AG09319 (cell line): ENCODE measurements at regions not wholly inside any gene's neighbourhood (a gene's known extent, or its start where the extent isn't known, plus 50 kb on each side); places are given as distances from the start of the nearest gene placed in this dataset.
"Not testable (repeated sequence)": the region's sequence is repeated elsewhere in the genome, so short reads cannot be mapped to it uniquely, and the experiment has no call there.

Experiments used
- DNase-seq: peaks from one replicate; pipeline ENCODE4 v3.0.0-alpha.2; 2010; ENCODE audit warnings: low read depth; ENCODE audit errors: extremely low read depth
- TF ChIP-seq, protein P1 (sequence below): IDR thresholded peaks from 2 replicates; pipeline ENCODE4 v1.5.1; 2011; ENCODE audit warnings: low read depth, mild to moderate bottlenecking, inconsistent platforms, low read length, moderate library complexity

DNA sequence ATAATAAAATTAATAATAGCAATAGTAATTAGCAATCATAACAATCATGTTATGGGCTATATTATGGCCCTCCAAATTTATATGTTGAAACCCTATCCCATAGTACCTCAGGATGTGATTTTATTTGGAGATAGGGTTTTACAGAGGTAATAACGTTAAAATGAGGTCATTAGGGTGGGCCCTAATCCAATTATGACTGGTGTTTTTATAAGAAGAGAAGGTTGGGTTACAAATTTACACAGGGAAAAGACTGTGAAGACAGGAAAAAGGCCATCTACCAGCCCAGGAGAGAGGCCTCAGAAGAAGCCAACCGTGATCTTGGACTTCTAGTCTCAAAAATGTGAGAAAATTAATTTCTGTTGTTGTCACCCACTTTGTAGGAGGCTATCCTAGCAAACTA, 353.1 kb downstream of the CHL1 start:
- DNase-seq: no peak
- TF ChIP-seq, protein P1, sequence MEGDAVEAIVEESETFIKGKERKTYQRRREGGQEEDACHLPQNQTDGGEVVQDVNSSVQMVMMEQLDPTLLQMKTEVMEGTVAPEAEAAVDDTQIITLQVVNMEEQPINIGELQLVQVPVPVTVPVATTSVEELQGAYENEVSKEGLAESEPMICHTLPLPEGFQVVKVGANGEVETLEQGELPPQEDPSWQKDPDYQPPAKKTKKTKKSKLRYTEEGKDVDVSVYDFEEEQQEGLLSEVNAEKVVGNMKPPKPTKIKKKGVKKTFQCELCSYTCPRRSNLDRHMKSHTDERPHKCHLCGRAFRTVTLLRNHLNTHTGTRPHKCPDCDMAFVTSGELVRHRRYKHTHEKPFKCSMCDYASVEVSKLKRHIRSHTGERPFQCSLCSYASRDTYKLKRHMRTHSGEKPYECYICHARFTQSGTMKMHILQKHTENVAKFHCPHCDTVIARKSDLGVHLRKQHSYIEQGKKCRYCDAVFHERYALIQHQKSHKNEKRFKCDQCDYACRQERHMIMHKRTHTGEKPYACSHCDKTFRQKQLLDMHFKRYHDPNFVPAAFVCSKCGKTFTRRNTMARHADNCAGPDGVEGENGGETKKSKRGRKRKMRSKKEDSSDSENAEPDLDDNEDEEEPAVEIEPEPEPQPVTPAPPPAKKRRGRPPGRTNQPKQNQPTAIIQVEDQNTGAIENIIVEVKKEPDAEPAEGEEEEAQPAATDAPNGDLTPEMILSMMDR: no peak

DNA sequence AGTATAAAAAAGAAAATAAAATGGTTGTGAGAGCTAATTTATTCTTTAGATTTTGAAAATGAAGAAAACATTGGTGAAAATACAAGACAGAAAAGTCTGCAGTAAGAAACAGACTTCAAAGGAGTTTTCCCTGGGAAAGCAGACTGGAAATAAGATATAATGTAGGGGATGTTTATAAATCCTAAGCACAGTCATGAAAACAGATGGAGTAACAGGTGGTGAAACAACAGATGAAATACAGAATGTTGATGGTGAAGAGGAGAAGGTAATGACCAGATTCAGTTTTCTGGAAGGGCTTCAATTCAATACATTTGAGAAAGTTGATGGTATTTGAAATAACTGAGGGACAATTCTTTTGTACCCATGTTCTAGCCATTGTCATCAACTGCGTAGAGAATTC, 353.9 kb downstream of the CHL1 start:
- TF ChIP-seq, protein P1: no peak
- no peak for DNase-seq

DNA sequence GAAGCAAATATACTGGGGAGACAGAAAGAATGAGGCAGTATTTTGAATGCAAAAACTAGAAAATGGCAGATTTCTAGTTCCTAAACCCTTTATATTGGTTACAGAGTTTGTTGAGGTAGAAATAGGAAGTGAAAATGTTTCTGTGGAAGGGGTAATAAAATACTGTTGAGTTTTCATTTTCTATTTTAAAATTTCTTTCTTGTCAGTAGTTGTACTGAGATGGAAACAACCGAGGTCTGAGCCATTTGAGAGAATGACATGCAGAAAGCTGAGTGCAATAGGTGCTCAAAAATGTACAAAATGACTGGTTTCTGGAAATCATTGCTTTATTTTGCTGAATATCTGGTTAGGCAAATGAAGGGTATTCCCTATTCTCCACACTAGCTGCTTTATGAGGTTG, 361.4 kb downstream of the CHL1 start:
- TF ChIP-seq, protein P1: no peak
- no peak for DNase-seq

DNA sequence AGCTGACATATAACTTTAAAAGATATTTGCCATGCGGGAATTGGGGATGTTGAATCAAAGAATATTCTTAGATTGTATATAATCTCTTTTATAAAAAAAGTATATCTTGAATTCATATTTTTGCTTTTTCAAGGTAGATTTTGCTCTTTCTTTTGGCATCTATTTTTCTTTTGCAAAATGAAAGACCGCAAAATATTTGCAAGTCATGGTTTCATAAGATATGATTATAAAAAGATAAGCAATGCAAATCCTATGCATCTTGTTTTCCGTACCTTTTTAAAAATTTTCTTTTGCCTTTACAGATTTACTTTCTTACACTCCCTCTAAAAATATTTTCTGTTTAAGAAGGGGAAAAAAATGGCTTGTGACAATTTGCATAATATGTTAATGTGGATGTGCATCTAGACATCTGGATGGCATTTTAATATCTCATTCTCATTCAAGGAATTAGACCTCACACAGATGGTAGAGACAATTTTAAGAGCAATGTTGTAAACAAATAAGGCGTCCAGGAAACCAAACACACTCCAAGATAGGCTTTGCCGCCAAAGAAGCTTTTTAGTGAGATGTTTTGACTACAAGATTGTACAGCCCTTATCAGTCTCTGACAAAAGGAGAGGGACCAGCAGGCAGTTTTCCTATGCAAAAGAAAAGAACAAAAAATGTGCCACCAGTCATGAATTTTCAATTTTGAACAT, 371.1 kb downstream of the CHL1 start:
- TF ChIP-seq, protein P1: no peak
- DNase-seq: no peak

DNA sequence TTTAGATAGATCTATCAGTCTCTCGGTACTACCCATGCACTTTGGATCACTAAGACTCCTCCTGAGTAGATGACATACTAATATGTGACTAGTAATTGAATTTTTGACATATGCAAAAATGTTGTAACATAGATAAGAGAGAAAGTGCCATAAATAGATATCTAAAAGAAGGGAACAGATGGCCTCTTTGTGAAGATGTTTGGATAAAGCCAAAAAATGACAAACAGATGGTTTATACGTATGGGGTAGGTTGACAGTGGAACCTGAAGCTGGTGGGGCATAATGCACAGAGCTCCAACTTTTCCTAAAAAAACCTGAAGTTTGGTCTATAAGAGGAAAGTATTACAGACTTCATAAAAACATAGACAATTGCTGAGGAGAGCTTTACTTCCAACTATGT, 383.0 kb downstream of the CHL1 start:
- not testable (repeated sequence) for DNase-seq

DNA sequence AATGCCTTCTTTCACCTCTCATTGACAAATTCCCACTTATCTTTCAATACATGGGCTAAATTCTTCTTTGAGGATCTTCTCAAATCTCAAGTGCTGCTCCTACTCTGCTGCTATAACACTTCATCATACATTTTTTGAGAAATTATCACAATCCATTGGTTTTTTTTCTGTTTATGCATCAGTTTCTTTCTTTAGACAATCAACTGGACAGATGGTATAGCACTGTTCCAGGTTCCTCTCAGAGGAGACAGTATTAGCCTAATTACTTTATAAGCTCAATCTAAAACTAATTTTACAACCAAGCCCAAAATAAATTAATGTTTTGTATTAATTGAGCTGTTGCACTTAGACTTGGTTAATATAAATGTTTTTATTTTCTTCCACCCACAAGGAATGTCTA, 392.5 kb downstream of the CHL1 start:
- not testable (repeated sequence) for DNase-seq

DNA sequence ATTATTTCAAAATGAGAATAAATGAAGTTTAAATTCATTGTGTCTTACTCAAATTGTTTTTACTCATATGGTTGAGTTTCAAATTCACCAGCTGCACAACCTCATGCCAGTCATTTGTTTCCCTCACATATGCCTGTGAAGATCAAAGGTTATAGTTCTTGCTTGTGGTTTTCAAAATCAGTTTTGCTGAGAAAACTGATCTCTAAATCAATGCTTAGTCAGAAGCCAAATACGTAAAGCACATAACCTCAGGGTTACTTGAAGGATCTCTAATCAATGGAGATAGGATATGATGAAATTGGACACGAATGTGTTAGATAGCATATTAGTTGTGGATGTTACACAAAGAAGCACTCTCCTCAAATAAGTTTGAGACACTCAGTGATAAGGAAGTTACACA, 400.7 kb downstream of the CHL1 start:
- DNase-seq: not testable (repeated sequence)

DNA sequence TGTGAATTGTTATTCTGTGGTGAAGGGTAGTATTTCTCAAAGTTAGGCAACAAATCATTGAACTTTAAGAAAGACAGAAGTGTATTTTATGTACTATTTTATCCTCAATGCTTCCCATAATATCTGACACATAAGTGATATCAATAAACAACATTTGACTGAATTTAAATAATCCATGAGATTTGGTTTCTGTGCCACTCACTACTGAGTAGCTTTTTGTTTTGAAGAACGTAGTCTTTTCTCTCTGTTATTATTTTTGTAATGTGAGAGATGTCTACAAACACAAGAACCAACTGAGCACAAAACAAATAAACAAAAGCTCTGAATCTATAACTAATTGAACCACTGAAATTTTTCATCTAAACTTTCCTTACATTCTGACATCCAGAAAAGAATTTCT, 401.2 kb downstream of the CHL1 start:
- not testable (repeated sequence) for DNase-seq

DNA sequence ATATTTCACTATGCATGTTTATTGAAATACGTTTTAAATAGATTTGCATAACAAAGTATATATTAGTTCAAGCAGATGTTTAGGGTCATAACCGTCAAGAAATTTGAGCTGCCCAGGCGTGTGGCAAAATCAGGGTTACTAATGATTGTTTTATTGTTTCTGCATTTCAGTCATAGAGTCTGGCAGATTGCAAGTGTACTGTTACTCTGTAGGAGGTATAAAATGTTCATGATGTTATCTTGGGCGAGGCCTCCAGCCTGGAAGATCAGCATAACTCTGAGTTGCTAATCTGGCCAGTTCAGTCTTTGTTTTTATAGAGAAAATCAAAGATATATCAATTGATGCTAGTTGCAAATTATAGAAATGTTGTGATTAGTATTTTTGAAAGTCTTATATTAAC, 410.9 kb downstream of the CHL1 start:
- not testable (repeated sequence) for DNase-seq

DNA sequence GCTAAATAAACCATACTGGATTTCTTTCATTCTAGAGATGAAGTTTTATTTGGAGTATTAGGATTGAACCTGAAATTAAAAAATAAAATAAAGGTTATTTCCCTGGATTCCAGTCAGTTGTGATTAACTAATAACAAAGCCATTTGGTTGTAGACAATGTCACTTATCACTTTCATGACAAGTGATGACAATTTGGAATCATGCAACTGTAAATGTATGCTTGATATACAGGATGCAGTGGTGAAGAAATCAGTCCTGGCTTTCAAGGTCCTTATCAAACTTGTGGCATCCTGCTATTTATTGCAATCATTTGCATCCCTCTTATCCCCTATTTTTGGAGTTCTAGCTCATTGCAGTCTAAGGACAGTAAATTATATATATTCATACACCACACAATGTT, 425.2 kb downstream of the CHL1 start:
- TF ChIP-seq, protein P1: no peak
- DNase-seq: no peak
